ENCODE measurements at regions not wholly inside any gene's neighbourhood (a gene's known extent, or its start where the extent isn't known, plus 50 kb on each side); places are given as distances from the start of the nearest gene placed in this dataset.

- Mint-ChIP-seq H3K4me1 (ENCODE audit: unreplicated experiment) (no peaks in the 10 kb centered on the region), H3K36me3 (ENCODE audit: unreplicated experiment) (no peaks in the 10 kb centered on the region), H3K4me3 (ENCODE audit: unreplicated experiment) (no peak overlapping the region), H3K9me3 (ENCODE audit: unreplicated experiment) (no peaks in the 10 kb centered on the region), H3K27ac (ENCODE audit: unreplicated experiment) (no peak overlapping the region), H3K27me3 (ENCODE audit: unreplicated experiment) (no peaks in the 10 kb centered on the region)
- DNase-seq (ENCODE audit: extremely low spot score, unreplicated experiment): no peak
- no peak for TF ChIP-seq CTCF (IDR thresholded peaks at IDR 0.05)
Observed at GRCh38 chr12:14138495-14138894, 157.1 kb upstream of the GRIN2B start.

- Mint-ChIP-seq H3K4me1 (ENCODE audit: unreplicated experiment) (no peaks in the 10 kb centered on the region), H3K4me3 (ENCODE audit: unreplicated experiment) (no peak overlapping the region), H3K27ac (ENCODE audit: unreplicated experiment) (no peak overlapping the region), H3K27me3 (ENCODE audit: unreplicated experiment) (no peaks in the 10 kb centered on the region), H3K36me3 (ENCODE audit: unreplicated experiment) (no peaks in the 10 kb centered on the region), H3K9me3 (ENCODE audit: unreplicated experiment) (no peaks in the 10 kb centered on the region)
- DNase-seq (ENCODE audit: extremely low spot score, unreplicated experiment): no peak
- no peak for TF ChIP-seq CTCF (IDR thresholded peaks at IDR 0.05)
Observed at GRCh38 chr12:14148489-14149270, 167.3 kb upstream of the GRIN2B start.

GRCh38 chr12:14153803-14154202 lies 172.4 kb upstream of the GRIN2B start:
- no peaks in the 10 kb centered on the region for H3K36me3 Mint-ChIP-seq (ENCODE audit: unreplicated experiment)

GRCh38 chr12:14156606-14157005 lies 175.2 kb upstream of the GRIN2B start:
- no peak for TF ChIP-seq CTCF (IDR thresholded peaks at IDR 0.05)
- H3K27me3 Mint-ChIP-seq (ENCODE audit: unreplicated experiment): no peaks in the 10 kb centered on the region
- no peaks in the 10 kb centered on the region for H3K4me1 Mint-ChIP-seq (ENCODE audit: unreplicated experiment)
- H3K36me3 Mint-ChIP-seq (ENCODE audit: unreplicated experiment): no peaks in the 10 kb centered on the region
- H3K4me3 Mint-ChIP-seq (ENCODE audit: unreplicated experiment): no peak overlapping the region
- H3K9me3 Mint-ChIP-seq (ENCODE audit: unreplicated experiment): no peaks in the 10 kb centered on the region
- DNase-seq (ENCODE audit: extremely low spot score, unreplicated experiment): no peak
- no peak overlapping the region for H3K27ac Mint-ChIP-seq (ENCODE audit: unreplicated experiment)

More at GRCh38 chr12:14153803-14154202, 172.4 kb upstream of the GRIN2B start:
- no peak overlapping the region for H3K4me3 Mint-ChIP-seq (ENCODE audit: unreplicated experiment)
- no peaks in the 10 kb centered on the region for H3K4me1 Mint-ChIP-seq (ENCODE audit: unreplicated experiment)
- TF ChIP-seq CTCF (IDR thresholded peaks at IDR 0.05): no peak
- no peak overlapping the region for H3K27ac Mint-ChIP-seq (ENCODE audit: unreplicated experiment)
- H3K27me3 Mint-ChIP-seq (ENCODE audit: unreplicated experiment): no peaks in the 10 kb centered on the region
- H3K9me3 Mint-ChIP-seq (ENCODE audit: unreplicated experiment): no peaks in the 10 kb centered on the region
- no peak for DNase-seq (ENCODE audit: extremely low spot score, unreplicated experiment)

- H3K4me3 Mint-ChIP-seq (ENCODE audit: unreplicated experiment): no peak overlapping the region
- H3K27me3 Mint-ChIP-seq (ENCODE audit: unreplicated experiment): no peaks in the 10 kb centered on the region
- H3K36me3 Mint-ChIP-seq (ENCODE audit: unreplicated experiment): no peaks in the 10 kb centered on the region
- no peaks in the 10 kb centered on the region for H3K4me1 Mint-ChIP-seq (ENCODE audit: unreplicated experiment)
- no peaks in the 10 kb centered on the region for H3K9me3 Mint-ChIP-seq (ENCODE audit: unreplicated experiment)
- H3K27ac Mint-ChIP-seq (ENCODE audit: unreplicated experiment): no peak overlapping the region
- no peak for DNase-seq (ENCODE audit: extremely low spot score, unreplicated experiment)
- TF ChIP-seq CTCF (IDR thresholded peaks at IDR 0.05): no peak
Observed at GRCh38 chr12:14157088-14157747, 175.8 kb upstream of the GRIN2B start.
